ENCODE measurements at regions not wholly inside any gene's neighbourhood (a gene's known extent, or its start where the extent isn't known, plus 50 kb on each side); places are given as distances from the start of the nearest gene placed in this dataset.

DNA sequence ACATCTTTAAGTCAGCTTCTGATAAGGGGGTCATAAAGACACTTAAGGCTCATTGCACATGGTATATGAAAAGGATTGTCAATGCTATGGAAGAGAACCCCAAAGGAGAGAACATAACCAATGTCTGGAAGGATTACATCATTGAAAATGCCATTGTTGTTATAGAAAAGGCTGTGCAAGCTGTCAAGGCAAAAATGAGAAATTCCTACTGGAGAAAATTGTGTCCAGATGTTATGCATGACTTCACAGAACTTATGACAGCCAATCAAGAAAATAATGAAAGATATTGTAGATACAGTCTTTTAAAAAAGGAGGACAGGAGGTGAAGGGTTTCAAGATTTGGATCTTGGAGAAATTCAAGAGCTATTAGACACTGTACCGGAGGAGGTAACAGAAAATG lies 96.3 kb upstream of the MBNL1 start:
- TF ChIP-seq, protein P1, sequence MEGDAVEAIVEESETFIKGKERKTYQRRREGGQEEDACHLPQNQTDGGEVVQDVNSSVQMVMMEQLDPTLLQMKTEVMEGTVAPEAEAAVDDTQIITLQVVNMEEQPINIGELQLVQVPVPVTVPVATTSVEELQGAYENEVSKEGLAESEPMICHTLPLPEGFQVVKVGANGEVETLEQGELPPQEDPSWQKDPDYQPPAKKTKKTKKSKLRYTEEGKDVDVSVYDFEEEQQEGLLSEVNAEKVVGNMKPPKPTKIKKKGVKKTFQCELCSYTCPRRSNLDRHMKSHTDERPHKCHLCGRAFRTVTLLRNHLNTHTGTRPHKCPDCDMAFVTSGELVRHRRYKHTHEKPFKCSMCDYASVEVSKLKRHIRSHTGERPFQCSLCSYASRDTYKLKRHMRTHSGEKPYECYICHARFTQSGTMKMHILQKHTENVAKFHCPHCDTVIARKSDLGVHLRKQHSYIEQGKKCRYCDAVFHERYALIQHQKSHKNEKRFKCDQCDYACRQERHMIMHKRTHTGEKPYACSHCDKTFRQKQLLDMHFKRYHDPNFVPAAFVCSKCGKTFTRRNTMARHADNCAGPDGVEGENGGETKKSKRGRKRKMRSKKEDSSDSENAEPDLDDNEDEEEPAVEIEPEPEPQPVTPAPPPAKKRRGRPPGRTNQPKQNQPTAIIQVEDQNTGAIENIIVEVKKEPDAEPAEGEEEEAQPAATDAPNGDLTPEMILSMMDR (IDR thresholded peaks at IDR 0.05) = no peak
- TF ChIP-seq EZH2 (IDR thresholded peaks at IDR 0.05; ENCODE audit: borderline replicate concordance, insufficient read depth, low read depth, low read length, poor library complexity, severe bottlenecking) = no peak

Measured in B cell (primary cell).